Midbrain (tissue), 1 donor: ENCODE measurements at regions not wholly inside any gene's neighbourhood (a gene's known extent, or its start where the extent isn't known, plus 50 kb on each side); places are given as distances from the start of the nearest gene placed in this dataset.
"Not testable (repeated sequence)": the region's sequence is repeated elsewhere in the genome, so short reads cannot be mapped to it uniquely, and the experiment has no call there.

ENCODE experiments used
- DNase-seq: peaks from one replicate; lab custom pipeline; 2025; lab: John Stamatoyannopoulos, UW

DNA sequence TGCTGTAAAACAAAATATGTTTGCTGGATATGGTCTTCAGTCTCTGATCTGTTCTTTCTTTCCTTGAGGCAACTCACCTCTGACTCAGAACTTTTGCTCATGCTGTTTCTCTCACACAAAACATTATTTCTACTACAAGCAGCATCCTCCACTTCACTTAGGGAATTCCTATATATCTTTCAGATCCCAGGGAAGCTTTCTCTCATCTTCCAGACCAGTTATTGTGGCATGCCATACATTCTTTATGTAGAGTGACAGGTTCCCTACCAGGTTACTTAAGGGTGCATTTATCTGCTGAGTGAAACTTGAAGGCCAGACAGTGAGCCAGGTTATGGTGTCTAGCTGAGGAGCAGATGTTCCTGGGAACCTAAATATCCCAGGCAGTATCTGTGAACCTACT is 1226.0 kb downstream of the CDH8 start:
- no peak for DNase-seq

DNA sequence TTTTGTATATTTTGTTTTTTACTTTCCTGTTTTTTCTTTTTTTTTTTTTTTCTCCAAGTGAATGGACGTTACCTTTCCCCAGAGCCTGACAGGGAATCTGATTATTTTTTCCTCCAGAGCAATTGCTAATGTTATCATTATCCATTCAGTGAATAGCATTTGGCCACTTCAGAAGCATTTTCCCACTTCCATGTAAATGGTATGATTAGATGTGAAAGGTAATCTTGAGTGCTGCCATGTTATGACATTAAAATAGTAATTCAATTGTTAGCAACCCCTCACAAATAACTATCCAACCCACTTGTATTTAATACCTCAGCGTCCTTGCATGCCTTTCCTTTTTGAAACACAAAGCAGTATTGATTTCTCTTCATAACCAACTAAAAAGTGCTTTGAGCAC is 1243.8 kb downstream of the CDH8 start:
- no peak for DNase-seq

DNA sequence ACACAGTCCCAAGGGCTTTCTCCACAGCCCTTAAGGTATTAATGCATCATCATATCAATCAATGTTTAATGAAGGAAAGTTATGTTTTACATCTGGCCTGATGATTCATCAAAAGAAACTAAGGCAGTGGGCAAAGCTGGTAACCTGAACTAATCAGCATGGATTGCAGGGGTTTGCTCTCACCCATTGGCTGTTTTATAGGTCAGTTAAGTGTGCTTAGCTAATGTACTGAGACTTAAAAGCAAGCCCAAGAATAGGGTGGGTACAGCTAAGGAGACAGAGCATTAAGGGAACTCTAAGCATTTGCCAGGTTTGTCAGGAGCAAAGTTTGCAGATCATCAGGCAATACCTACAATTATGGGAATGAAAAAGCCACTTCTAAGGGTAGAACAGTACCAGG is 1247.6 kb downstream of the CDH8 start:
- DNase-seq: no peak

- DNase-seq: no peak
These were observed 1260.0 kb downstream of the CDH8 start for GRCh38 chr16:60776281-60776680.

DNA sequence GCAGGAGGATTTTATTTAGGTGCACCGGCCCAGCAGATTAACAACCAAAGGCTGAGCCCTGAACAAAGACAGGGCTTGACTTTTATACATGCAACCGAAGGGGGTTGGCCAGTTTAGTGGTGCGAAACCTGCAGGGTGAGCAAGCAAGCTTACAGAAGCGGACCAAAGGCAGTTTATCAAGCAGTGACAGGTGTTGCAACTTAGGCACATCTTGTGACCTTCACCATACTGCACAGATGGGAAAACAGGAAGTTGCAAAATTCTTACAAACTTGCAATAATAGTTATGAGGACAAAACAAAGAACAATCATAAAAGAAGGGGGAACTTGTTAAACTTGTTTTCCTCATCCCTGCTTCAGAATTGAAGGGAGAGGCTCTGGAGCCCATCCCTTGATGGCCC is 1265.1 kb downstream of the CDH8 start:
- DNase-seq: no peak

GRCh38 chr16:60770384-60770783 is 1265.9 kb downstream of the CDH8 start:
- DNase-seq: not testable (repeated sequence)

DNA sequence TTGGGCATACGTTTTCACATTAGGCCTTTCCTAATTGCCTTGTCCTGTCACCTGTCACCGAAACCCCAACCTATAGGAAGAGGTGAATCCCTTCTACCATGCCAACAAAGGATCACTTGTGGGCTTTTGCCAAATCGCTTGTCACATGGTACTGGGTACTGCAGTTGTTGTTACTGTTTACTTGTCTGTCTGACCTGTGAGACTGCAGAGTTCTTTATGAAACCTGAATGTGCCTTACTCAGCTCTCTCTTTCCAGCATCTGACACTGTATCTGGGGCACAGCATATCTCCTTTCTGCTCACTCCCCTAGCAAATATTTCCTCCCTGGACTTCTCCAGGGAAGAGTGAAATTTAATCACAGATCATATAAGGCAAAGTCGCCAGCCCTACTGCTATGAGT is 1272.4 kb downstream of the CDH8 start:
- no peak for DNase-seq

GRCh38 chr16:60755907-60756306 is 1280.3 kb downstream of the CDH8 start:
- no peak for DNase-seq

DNA sequence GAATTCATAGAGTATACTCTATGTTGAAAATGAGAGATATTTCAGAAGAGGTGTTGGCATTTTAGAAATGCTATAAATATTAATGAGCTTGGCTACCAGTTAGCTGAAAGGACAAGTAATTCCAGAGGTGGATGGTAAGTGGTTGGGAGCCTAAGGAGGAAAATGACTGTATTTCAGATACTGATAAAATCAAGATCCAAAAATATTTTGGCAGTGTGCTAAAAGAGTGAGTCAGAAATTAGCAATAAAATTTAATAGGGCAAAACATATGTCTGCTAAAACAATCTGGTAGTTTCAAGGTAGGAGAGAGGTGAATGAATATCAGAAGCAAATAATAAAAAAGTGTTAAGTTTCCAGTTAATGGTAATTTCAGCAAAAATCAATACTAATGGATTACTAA is 1287.9 kb downstream of the CDH8 start:
- no peak for DNase-seq

GRCh38 chr16:60744198-60744597 is 1292.0 kb downstream of the CDH8 start:
- DNase-seq: no peak

GRCh38 chr16:60741810-60742209 is 1294.4 kb downstream of the CDH8 start:
- peak; percentile 10 for DNase-seq

GRCh38 chr16:60739737-60740683 is 1296.2 kb downstream of the CDH8 start:
- DNase-seq: no peak

- DNase-seq: no peak
These were observed 1304.7 kb downstream of the CDH8 start for GRCh38 chr16:60731329-60732050.

- DNase-seq: no peak
These were observed 1307.2 kb downstream of the CDH8 start for GRCh38 chr16:60729051-60729450.

- no peak for DNase-seq
These were observed 1308.4 kb downstream of the CDH8 start for GRCh38 chr16:60727851-60728250.

- no peak for DNase-seq
These were observed 1316.2 kb downstream of the CDH8 start for GRCh38 chr16:60720060-60720459.

DNA sequence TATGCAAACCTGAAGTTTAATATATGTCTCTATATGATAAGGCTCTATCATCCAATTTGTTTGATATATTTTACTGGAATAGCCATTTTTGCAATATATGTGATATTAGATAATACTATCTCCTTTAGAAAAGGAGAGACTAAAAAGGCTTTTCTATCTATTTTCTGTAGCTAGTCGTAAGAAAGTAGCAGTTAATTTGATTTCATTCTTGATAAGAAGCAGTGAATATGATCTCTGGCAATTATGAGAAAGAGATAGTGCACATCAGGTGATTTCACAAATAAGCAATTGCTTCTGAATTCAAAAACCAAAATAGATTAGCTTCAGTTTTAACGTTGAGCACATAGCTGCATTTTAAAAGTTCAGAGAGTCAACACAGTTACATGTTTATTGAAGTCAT is 1318.4 kb downstream of the CDH8 start:
- no peak for DNase-seq

DNA sequence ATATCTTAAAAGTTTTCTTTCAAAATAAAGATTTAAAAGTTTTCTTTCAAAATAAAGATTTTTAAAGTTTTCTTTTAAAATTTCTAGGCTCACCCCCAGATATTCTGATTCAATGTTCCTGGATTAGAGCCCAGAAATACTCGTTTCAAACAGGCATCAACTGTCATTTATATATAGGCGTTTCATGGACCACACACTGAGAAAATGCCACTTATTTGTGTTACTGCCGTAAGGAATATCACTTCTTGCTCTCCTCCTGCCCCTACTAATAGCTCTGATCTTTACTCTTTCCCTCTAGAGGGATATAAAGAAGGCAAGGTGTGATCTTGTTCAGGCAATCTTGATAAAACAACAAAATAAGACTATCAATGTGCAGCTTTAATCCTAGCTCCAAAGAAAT is 1324.1 kb downstream of the CDH8 start:
- DNase-seq: no peak

DNA sequence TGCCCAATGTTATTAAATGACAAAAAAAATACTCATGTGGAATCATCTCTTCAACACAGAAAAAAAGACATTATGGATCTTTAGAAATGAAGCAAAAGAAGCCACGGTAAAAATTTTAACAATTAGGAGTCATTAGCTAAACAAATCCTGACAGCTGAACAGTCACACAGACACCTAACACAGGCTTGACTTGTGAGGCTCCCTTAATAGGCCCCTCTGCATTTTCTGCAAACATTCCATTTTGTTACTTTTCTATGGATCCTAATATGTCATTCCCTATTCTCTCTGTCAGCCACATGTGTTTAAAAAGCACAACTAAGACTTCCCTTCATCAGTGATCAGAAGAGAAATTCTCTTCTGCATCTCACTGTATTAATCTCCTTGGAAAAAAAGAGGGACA is 1331.5 kb downstream of the CDH8 start:
- no peak for DNase-seq

DNA sequence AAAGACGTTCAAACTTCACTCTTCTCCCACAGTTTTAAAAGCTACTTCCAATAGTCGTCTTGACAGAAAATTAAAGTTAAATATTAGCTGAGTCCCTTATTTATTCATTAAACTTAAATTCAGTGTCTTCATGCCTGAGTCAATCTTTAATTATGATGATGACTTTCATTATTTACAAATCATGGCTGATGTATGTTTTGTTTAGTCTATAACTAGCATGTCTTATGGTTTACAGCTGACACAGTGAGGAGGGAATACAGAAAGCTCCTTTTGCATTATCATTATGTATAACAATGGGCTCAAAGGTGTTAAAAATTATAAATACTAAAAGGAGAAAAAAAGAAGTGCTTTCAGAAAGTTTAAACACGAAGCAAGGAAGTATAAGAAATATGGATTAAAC is 1333.1 kb downstream of the CDH8 start:
- DNase-seq: no peak

DNA sequence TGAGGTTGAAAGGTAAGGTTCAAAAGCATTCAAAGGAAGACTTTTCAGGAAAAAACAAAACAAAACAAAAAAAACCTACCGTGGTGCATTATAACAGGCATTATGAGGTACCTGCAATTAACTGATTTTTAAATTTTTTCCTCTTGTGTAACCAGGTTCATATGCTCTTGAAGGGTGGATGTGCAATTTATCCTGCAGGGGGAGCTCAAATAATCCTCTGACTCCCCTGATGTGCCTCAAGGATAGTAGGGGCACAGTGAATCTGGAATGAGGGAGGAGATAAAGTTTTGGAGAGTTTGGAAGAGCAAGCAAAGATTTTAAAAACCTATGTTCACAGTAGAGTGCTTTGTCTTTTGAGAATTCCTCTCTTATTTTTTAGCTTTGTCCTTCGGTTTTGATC is 1349.4 kb downstream of the CDH8 start:
- DNase-seq: no peak

DNA sequence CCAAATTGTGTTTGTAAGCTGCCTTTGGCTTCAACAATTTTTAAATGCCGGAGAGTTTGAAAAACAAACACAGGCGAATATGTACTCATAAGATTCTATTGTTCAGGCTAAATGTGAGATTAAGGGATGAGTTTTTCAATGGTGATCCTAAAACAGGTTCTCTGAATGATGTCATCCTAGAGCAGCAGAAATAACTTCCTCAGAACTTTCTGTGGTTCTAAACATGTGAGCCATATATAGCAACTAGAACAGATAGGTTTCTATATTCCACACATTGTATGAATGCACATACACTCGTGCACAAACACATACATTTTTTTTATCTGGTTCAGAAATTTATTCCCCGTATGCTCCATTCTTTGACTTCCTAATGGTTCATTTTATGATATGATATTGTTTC is 1352.2 kb downstream of the CDH8 start:
- DNase-seq: no peak

DNA sequence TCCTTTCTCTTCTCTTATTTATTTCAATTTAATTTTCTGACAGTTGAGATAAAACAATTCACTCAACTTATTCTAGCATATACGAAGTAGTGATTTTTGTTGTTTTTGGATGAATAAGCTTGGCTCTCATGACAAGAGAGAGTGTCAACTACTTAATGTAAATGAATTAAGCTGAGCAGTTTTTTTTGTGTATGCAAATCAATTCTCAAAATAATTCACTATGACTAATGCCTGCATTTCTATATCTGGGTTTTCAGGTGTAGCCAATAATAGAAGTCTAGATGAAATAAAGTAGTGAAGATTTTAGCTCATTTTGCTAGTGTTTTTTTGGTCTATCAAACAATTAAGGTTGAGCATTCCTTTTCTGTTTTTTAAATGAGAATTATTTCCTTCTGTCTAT is 1354.0 kb downstream of the CDH8 start:
- no peak for DNase-seq
